CD4-positive, alpha-beta T cell (primary cell): ENCODE measurements at regions not wholly inside any gene's neighbourhood (a gene's known extent, or its start where the extent isn't known, plus 50 kb on each side); places are given as distances from the start of the nearest gene placed in this dataset.

ENCODE experiments used
- ATAC-seq: fragments of 200-7000 bp; cut with Tn5 transposase; one replicate; pipeline ENCODE4 v1.10.0; 2022; ENCODE audit warnings: mild to moderate bottlenecking; ENCODE audit not compliant: poor library complexity
- CTCF ChIA-PET: fragments of 350-600 bp; sonication (Branson Sonifier 250); formaldehyde crosslinking; loops from one replicate; lab custom pipeline; 2021; ENCODE audit warnings: antibody characterized with exemption, inconsistent platforms; lab: Charles Lee
- POLR2A ChIA-PET: fragments of 350-600 bp; sonication (Branson Sonifier 250); formaldehyde crosslinking; loops from one replicate; lab custom pipeline; 2021; ENCODE audit warnings: antibody characterized with exemption, inconsistent platforms; lab: Charles Lee
- DNase-seq, 14 experiments: peaks; one replicate each; pipeline ENCODE4 v3.0.0-alpha.2; 2013 to 2020; ENCODE audit warnings: mixed read lengths in 2 of 14
- H3K27ac ChIP-seq, 2 donors: one replicate each; pipeline versions ENCODE4 v1.5.1 to v1.7.0; 2013; ENCODE audit warnings: low read length in 2 of 2, low read depth in 1 of 2, mild to moderate bottlenecking in 1 of 2
- H3K27me3 ChIP-seq, 2 experiments: 1 replicate in 1 of 2; 2 replicates in 1 of 2; pipeline versions ENCODE4 v1.6.1 to v1.7.0; 2013; ENCODE audit warnings: low read length in 2 of 2, control low read depth in 1 of 2, mild to moderate bottlenecking in 1 of 2, moderate library complexity in 1 of 2; ENCODE audit not compliant: insufficient read depth in 2 of 2, control insufficient read depth in 1 of 2
- H3K36me3 ChIP-seq: one replicate; pipeline ENCODE4 v1.6.1; 2013; ENCODE audit warnings: low read length, control low read depth; ENCODE audit not compliant: insufficient read depth
- H3K4me1 ChIP-seq: one replicate; pipeline ENCODE4 v1.6.1; 2013; ENCODE audit warnings: low read length, control low read depth; ENCODE audit not compliant: insufficient read depth
- H3K4me3 ChIP-seq: one replicate; pipeline ENCODE4 v1.5.1; 2013; ENCODE audit warnings: mild to moderate bottlenecking, low read length, moderate library complexity
- H3K9me3 ChIP-seq, 2 experiments: 1 replicate in 1 of 2; 2 replicates in 1 of 2; pipeline versions ENCODE4 v1.6.1 to v1.7.0; 2013; ENCODE audit warnings: low read length in 2 of 2, mild to moderate bottlenecking in 2 of 2, control low read depth in 1 of 2, moderate library complexity in 1 of 2; ENCODE audit not compliant: control insufficient read depth in 1 of 2, insufficient read depth in 1 of 2
- H3K27ac Mint-ChIP-seq: one replicate; pipeline ENCODE4 v1.8.0; 2020; ENCODE audit warnings: mixed read lengths
- H3K27me3 Mint-ChIP-seq: one replicate; pipeline ENCODE4 v1.8.0; 2021; ENCODE audit warnings: mixed read lengths
- H3K36me3 Mint-ChIP-seq: one replicate; pipeline ENCODE4 v1.8.0; 2021; ENCODE audit warnings: low read depth, mixed read lengths
- H3K4me1 Mint-ChIP-seq: one replicate; pipeline ENCODE4 v1.8.0; 2021; ENCODE audit warnings: low read depth, mixed read lengths
- H3K4me3 Mint-ChIP-seq: one replicate; pipeline ENCODE4 v1.8.0; 2020; ENCODE audit warnings: mild to moderate bottlenecking, mixed read lengths
- H3K9me3 Mint-ChIP-seq: one replicate; pipeline ENCODE4 v1.8.0; 2020; ENCODE audit warnings: mixed read lengths
- intact Hi-C, 2 experiments: fragments of 100-400 bp; cut with DNase I in 1 of 2; cut with micrococcal nuclease in 1 of 2; formaldehyde crosslinking; loops; one replicate each; pipeline versions ENCODE4 v1.15.1 to v1.9.0; 2023 to 2025; cut with DNase I, micrococcal nuclease
- TF ChIP-seq, protein P1 (sequence below): fragments of 200-600 bp; IDR thresholded peaks from one replicate; pipeline ENCODE4 v1.8.0; 2022; ENCODE audit warnings: antibody characterized with exemption, mild to moderate bottlenecking

DNA sequence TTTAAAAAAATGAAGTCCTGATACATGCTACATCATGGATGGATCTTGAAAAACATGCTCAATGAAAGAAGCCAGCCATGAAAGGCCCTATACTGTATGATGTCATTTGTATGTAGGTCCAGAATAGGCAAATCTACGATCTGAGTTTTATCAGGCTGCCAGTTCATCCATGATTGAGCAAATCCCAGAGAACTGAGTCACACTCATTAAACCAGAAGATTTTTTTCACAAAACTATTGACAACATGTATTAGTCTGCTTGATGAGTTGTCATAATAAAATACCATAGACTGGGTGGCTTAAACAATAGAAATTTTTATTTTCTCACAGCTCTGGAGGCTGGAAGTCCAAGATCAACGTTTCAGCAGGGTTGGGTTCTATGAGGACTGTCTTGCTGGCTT, 130.7 kb downstream of the MREG start:
- TF ChIP-seq, protein P1, sequence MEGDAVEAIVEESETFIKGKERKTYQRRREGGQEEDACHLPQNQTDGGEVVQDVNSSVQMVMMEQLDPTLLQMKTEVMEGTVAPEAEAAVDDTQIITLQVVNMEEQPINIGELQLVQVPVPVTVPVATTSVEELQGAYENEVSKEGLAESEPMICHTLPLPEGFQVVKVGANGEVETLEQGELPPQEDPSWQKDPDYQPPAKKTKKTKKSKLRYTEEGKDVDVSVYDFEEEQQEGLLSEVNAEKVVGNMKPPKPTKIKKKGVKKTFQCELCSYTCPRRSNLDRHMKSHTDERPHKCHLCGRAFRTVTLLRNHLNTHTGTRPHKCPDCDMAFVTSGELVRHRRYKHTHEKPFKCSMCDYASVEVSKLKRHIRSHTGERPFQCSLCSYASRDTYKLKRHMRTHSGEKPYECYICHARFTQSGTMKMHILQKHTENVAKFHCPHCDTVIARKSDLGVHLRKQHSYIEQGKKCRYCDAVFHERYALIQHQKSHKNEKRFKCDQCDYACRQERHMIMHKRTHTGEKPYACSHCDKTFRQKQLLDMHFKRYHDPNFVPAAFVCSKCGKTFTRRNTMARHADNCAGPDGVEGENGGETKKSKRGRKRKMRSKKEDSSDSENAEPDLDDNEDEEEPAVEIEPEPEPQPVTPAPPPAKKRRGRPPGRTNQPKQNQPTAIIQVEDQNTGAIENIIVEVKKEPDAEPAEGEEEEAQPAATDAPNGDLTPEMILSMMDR = no peak
- H3K9me3 ChIP-seq = no peaks in the 10 kb centered on the region
- no peaks in the 10 kb centered on the region for H3K9me3 Mint-ChIP-seq
- H3K4me1 ChIP-seq = no peaks in the 10 kb centered on the region
- DNase-seq = no peak
- ChIA-PET CTCF (no interaction called here), POLR2A (no interaction called here)
- H3K36me3 ChIP-seq = no peaks in the 10 kb centered on the region
- no peaks in the 10 kb centered on the region for H3K27me3 Mint-ChIP-seq
- no peaks in the 10 kb centered on the region for H3K36me3 Mint-ChIP-seq
- no peak overlapping the region for H3K4me3 Mint-ChIP-seq
- intact Hi-C loops = no loop called here
- H3K4me3 ChIP-seq = no peak overlapping the region
- no peaks in the 10 kb centered on the region for H3K4me1 Mint-ChIP-seq
- ATAC-seq = no peak
- no peak overlapping the region for H3K27ac ChIP-seq
- H3K27ac Mint-ChIP-seq = no peak overlapping the region
- H3K27me3 ChIP-seq = peaks cover 0 to 4% of the 10 kb centered on the region in 2 experiments

DNA sequence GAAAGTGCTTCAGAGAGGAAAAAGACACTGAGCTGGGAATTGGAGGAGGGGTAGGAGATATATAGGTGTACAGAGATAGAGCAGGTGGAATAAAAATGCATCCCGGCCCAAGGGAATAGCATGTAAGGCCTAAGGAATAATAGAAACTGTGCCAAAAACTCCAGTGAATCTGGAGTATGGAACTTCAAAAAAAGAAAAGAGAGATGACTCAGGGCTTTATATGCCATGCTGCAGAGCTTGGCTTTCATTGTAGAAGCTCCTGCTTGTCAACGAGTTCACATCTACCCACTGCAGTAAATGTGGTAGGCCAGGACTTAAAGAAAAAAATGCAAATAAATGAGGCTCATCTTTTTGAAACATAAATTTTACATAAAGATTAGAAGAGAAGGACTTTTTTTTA, 131.8 kb downstream of the MREG start:
- no peaks in the 10 kb centered on the region for H3K4me1 ChIP-seq
- ATAC-seq (no peak), DNase-seq (no peak)
- H3K9me3 Mint-ChIP-seq = no peaks in the 10 kb centered on the region
- TF ChIP-seq, protein P1 = no peak
- ChIA-PET POLR2A (interaction anchor here (0.6 kb wide), 1 partner anchor 186 kb away, joined by 3 read pairs; no protein-coding TSS in a partner anchor), CTCF (no interaction called here)
- H3K4me1 Mint-ChIP-seq = no peaks in the 10 kb centered on the region
- intact Hi-C loops = no loop called here
- no peak overlapping the region for H3K4me3 Mint-ChIP-seq
- H3K27me3 ChIP-seq = peaks cover 0 to 7% of the 10 kb centered on the region in 2 experiments
- H3K4me3 ChIP-seq = no peak overlapping the region
- H3K36me3 Mint-ChIP-seq = no peaks in the 10 kb centered on the region
- no peaks in the 10 kb centered on the region for H3K9me3 ChIP-seq
- H3K27me3 Mint-ChIP-seq = no peaks in the 10 kb centered on the region
- no peak overlapping the region for H3K27ac Mint-ChIP-seq
- H3K36me3 ChIP-seq = no peaks in the 10 kb centered on the region
- H3K27ac ChIP-seq = no peak overlapping the region

DNA sequence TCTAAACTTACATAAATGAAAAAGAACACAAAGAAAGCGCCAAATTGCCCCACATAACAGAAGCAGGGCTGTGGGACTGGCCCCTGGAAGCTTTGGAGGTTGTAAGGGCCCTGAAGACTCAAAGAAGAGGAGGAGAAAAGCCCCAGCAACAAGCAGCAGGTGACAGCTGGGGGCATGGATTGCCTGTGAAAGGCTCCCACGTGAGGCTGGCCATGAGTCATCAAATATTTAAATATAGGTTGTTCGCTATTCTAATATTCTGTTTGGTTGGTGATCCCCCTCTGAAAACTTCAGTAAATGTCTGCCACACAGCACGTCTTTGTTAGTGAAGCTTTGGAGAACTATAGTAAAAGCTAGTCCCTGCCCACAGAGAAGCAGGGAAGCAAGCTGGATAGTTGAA, 132.4 kb downstream of the MREG start:
- intact Hi-C loops = no loop called here
- H3K36me3 Mint-ChIP-seq = no peaks in the 10 kb centered on the region
- no peaks in the 10 kb centered on the region for H3K9me3 ChIP-seq
- no peak overlapping the region for H3K27ac Mint-ChIP-seq
- no peaks in the 10 kb centered on the region for H3K36me3 ChIP-seq
- no peaks in the 10 kb centered on the region for H3K4me1 ChIP-seq
- no peak overlapping the region for H3K4me3 ChIP-seq
- H3K27me3 Mint-ChIP-seq = no peaks in the 10 kb centered on the region
- TF ChIP-seq, protein P1 = no peak
- H3K4me1 Mint-ChIP-seq = no peaks in the 10 kb centered on the region
- no peak overlapping the region for H3K27ac ChIP-seq
- no peaks in the 10 kb centered on the region for H3K9me3 Mint-ChIP-seq
- ChIA-PET CTCF (no interaction called here), POLR2A (interaction anchor here (0.6 kb wide), 1 partner anchor 187 kb away, joined by 3 read pairs; no protein-coding TSS in a partner anchor)
- ATAC-seq (no peak), DNase-seq (no peak)
- no peak overlapping the region for H3K4me3 Mint-ChIP-seq
- peaks cover 0 to 7% of the 10 kb centered on the region in 2 experiments for H3K27me3 ChIP-seq
